ENCODE measurements at regions not wholly inside any gene's neighbourhood (a gene's known extent, or its start where the extent isn't known, plus 50 kb on each side); places are given as distances from the start of the nearest gene placed in this dataset.
A peak's percentile ranks its signal among the peaks of the same experiment; 100 is the strongest.

DNA sequence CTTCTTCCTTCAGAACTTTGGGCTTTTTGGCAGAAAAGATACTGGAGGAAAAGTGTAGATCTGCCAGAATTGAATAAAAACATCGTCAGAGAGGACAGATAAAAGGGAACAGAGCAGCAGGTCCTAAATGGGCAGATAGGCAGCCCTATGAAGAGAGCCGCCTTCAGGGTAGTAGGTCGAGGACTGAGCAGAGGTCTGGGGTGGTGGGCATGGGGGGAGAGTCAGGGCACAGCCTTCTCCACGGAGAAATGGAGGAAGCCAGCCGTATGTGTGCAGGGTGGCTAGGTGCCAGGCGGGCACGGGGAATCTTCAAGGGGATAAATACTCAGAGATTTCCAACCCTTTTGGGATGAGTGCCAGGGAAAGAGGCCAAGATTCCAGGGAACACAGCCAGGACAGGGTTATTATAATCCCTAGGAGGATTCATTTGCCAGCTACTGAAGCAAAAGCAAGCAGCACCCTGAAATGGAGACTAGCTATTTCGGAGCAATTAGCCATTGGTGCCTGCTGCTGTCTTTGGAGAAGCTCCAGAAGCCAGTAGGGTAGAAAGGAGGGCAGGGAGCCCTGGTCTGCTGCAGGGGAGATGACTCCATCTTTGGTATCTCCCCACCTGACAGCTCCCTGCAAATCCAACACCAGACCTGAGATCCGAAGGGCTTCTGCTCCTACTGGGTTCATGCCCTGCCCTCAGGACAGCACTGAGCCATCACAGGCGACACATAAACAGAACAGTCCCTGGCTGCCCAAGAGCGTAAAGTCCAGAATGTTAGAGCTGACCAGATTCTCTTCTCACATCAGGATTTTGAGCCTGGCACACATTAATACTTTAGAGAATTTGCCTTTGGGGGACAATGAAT is 174.5 kb upstream of the NTM start:
- TF ChIP-seq, protein P1, sequence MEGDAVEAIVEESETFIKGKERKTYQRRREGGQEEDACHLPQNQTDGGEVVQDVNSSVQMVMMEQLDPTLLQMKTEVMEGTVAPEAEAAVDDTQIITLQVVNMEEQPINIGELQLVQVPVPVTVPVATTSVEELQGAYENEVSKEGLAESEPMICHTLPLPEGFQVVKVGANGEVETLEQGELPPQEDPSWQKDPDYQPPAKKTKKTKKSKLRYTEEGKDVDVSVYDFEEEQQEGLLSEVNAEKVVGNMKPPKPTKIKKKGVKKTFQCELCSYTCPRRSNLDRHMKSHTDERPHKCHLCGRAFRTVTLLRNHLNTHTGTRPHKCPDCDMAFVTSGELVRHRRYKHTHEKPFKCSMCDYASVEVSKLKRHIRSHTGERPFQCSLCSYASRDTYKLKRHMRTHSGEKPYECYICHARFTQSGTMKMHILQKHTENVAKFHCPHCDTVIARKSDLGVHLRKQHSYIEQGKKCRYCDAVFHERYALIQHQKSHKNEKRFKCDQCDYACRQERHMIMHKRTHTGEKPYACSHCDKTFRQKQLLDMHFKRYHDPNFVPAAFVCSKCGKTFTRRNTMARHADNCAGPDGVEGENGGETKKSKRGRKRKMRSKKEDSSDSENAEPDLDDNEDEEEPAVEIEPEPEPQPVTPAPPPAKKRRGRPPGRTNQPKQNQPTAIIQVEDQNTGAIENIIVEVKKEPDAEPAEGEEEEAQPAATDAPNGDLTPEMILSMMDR (IDR thresholded peaks at IDR 0.05), result no peak
- peak in 1 of 2 donors; percentile 46 for TF ChIP-seq POLR2AphosphoS5 (IDR thresholded peaks at IDR 0.05)
- TF ChIP-seq EP300 (IDR thresholded peaks at IDR 0.05), result no peak
- TF ChIP-seq POLR2A (IDR thresholded peaks at IDR 0.05; ENCODE audit: low read depth), result no peak
